Endodermal cell (in vitro differentiated cells): ENCODE measurements at regions not wholly inside any gene's neighbourhood (a gene's known extent, or its start where the extent isn't known, plus 50 kb on each side); places are given as distances from the start of the nearest gene placed in this dataset.

Experiments used
- DNase-seq: peaks from one replicate; pipeline ENCODE4 v3.0.0-alpha.2; 2017
- H3K27ac ChIP-seq: 2 replicates; pipeline ENCODE4 v1.5.1; 2013; ENCODE audit warnings: mild to moderate bottlenecking, low read depth, low read length, moderate library complexity
- H3K27me3 ChIP-seq: 2 replicates; pipeline ENCODE4 v1.6.1; 2013; ENCODE audit warnings: mild to moderate bottlenecking, low read length, moderate library complexity; ENCODE audit not compliant: insufficient read depth, control insufficient read depth, poor library complexity, severe bottlenecking
- H3K36me3 ChIP-seq: 2 replicates; pipeline ENCODE4 v1.7.0; 2013; ENCODE audit warnings: mild to moderate bottlenecking, low read length, moderate library complexity; ENCODE audit not compliant: control insufficient read depth, insufficient read depth
- H3K4me1 ChIP-seq: one replicate; pipeline ENCODE4 v1.7.0; 2013; ENCODE audit warnings: low read length; ENCODE audit not compliant: control insufficient read depth, insufficient read depth
- H3K4me3 ChIP-seq: 2 replicates; pipeline ENCODE4 v1.5.1; 2013; ENCODE audit warnings: mild to moderate bottlenecking, low read length, moderate library complexity
- H3K9ac ChIP-seq: 2 replicates; pipeline ENCODE4 v1.6.1; 2013; ENCODE audit warnings: mild to moderate bottlenecking, low read length, moderate library complexity; ENCODE audit not compliant: poor library complexity, severe bottlenecking; ENCODE audit errors: extremely low read depth
- H3K9me3 ChIP-seq: 2 replicates; pipeline ENCODE4 v1.6.1; 2013; ENCODE audit warnings: mild to moderate bottlenecking, low read length, moderate library complexity; ENCODE audit not compliant: control insufficient read depth
- H3K27ac Mint-ChIP-seq: 2 replicates; pipeline ENCODE4 v1.8.0; 2020; ENCODE audit warnings: mixed read lengths
- H3K27me3 Mint-ChIP-seq: 2 replicates; pipeline ENCODE4 v1.8.0; 2021; ENCODE audit warnings: mild to moderate bottlenecking, mixed read lengths; ENCODE audit not compliant: insufficient read depth
- H3K36me3 Mint-ChIP-seq: 2 replicates; pipeline ENCODE4 v1.8.0; 2020; ENCODE audit warnings: low read depth, mixed read lengths
- H3K4me1 Mint-ChIP-seq: 2 replicates; pipeline ENCODE4 v1.8.0; 2020; ENCODE audit warnings: mixed read lengths
- H3K4me3 Mint-ChIP-seq: 2 replicates; pipeline ENCODE4 v1.8.0; 2020; ENCODE audit warnings: mild to moderate bottlenecking, moderate library complexity, mixed read lengths
- H3K9me3 Mint-ChIP-seq: 2 replicates; pipeline ENCODE4 v1.8.0; 2020; ENCODE audit warnings: mild to moderate bottlenecking, mixed read lengths
- WGBS, 2 experiments: methylation state at CpG; one replicate each; pipeline versions ENCODE4 v1.1.5 to v1.1.7; 2013; ENCODE audit warnings: missing lambda C conversion rate in 2 of 2, mixed read lengths in 1 of 2; ENCODE audit not compliant: insufficient coverage in 1 of 2, insufficient read length in 1 of 2; 5-methylcytosine and 5-hydroxymethylcytosine counted together
- TF ChIP-seq, protein P1 (sequence below): fragments of 200-600 bp; sonication (generic); conservative IDR thresholded peaks from 2 replicates; pipeline ENCODE4 v1.5.0; 2021; ENCODE audit warnings: antibody characterized with exemption, mild to moderate bottlenecking

GRCh38 chr4:161188578-161188977 lies 975.2 kb downstream of the FSTL5 start:
- TF ChIP-seq, protein P1, sequence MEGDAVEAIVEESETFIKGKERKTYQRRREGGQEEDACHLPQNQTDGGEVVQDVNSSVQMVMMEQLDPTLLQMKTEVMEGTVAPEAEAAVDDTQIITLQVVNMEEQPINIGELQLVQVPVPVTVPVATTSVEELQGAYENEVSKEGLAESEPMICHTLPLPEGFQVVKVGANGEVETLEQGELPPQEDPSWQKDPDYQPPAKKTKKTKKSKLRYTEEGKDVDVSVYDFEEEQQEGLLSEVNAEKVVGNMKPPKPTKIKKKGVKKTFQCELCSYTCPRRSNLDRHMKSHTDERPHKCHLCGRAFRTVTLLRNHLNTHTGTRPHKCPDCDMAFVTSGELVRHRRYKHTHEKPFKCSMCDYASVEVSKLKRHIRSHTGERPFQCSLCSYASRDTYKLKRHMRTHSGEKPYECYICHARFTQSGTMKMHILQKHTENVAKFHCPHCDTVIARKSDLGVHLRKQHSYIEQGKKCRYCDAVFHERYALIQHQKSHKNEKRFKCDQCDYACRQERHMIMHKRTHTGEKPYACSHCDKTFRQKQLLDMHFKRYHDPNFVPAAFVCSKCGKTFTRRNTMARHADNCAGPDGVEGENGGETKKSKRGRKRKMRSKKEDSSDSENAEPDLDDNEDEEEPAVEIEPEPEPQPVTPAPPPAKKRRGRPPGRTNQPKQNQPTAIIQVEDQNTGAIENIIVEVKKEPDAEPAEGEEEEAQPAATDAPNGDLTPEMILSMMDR, result no peak
- Histone ChIP-seq H3K27ac (no peak overlapping the region), H3K9ac (no peak overlapping the region), H3K4me3 (no peak overlapping the region), H3K9me3 (no peaks in the 10 kb centered on the region), H3K4me1 (peaks cover 2% of the 10 kb centered on the region), H3K27me3 (no peaks in the 10 kb centered on the region), H3K36me3 (no peaks in the 10 kb centered on the region)
- 92 to 95% methylated on average over 6 of the region's 6 CpGs for WGBS, 2 experiments
- Mint-ChIP-seq H3K9me3 (no peaks in the 10 kb centered on the region), H3K27me3 (no peaks in the 10 kb centered on the region), H3K27ac (no peak overlapping the region), H3K4me1 (peaks cover 23% of the 10 kb centered on the region), H3K4me3 (no peak overlapping the region), H3K36me3 (no peaks in the 10 kb centered on the region)
- DNase-seq, result no peak

GRCh38 chr4:161187569-161187968 lies 976.2 kb downstream of the FSTL5 start:
- H3K9me3 Mint-ChIP-seq, result no peaks in the 10 kb centered on the region
- H3K27ac Mint-ChIP-seq, result no peak overlapping the region
- no peaks in the 10 kb centered on the region for H3K9me3 ChIP-seq
- TF ChIP-seq, protein P1, result no peak
- no peaks in the 10 kb centered on the region for H3K27me3 ChIP-seq
- no peak overlapping the region for H3K27ac ChIP-seq
- H3K4me1 ChIP-seq, result peaks cover 2% of the 10 kb centered on the region
- no peaks in the 10 kb centered on the region for H3K27me3 Mint-ChIP-seq
- H3K4me1 Mint-ChIP-seq, result peaks cover 20% of the 10 kb centered on the region
- H3K9ac ChIP-seq, result no peak overlapping the region
- H3K4me3 Mint-ChIP-seq, result no peak overlapping the region
- 100% methylated on average over 1 of the region's 1 CpG; no CpG with 5 or more reads in 1 of the 2 experiments for WGBS, 2 experiments
- H3K36me3 ChIP-seq, result no peaks in the 10 kb centered on the region
- DNase-seq, result no peak
- no peak overlapping the region for H3K4me3 ChIP-seq
- no peaks in the 10 kb centered on the region for H3K36me3 Mint-ChIP-seq

DNA sequence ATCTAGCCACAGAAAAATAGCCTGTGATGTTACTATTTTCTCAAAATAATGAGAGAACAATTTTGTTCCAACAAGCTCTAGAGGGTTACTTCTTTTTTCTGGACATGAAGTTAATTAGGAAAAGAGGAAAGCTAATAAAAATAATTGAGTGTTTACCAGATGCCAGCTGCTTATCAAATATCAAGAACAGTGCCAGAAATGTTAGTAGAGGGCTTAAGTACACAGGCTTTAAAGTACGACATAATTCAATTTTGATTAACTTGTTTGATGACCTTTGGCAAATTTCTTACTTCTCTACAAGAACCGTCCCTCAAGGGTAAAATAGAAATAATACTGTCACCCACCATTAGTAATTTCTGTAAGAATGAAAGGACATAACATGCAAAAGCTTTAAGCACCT lies 977.0 kb downstream of the FSTL5 start:
- DNase-seq, result no peak
- H3K9ac ChIP-seq, result no peak overlapping the region
- Mint-ChIP-seq H3K36me3 (no peaks in the 10 kb centered on the region), H3K9me3 (no peaks in the 10 kb centered on the region), H3K4me3 (no peak overlapping the region), H3K4me1 (peaks cover 20% of the 10 kb centered on the region), H3K27me3 (no peaks in the 10 kb centered on the region), H3K27ac (no peak overlapping the region)
- H3K4me1 ChIP-seq, result peaks cover 2% of the 10 kb centered on the region
- H3K27me3 ChIP-seq, result no peaks in the 10 kb centered on the region
- WGBS, 2 experiments, result 89 to 100% methylated on average over 1 to 2 of the region's 2 CpGs
- no peak overlapping the region for H3K27ac ChIP-seq
- H3K4me3 ChIP-seq, result no peak overlapping the region
- no peaks in the 10 kb centered on the region for H3K9me3 ChIP-seq
- H3K36me3 ChIP-seq, result no peaks in the 10 kb centered on the region
- TF ChIP-seq, protein P1, result no peak
